GM12878 (cell line): ENCODE measurements at regions not wholly inside any gene's neighbourhood (a gene's known extent, or its start where the extent isn't known, plus 50 kb on each side); places are given as distances from the start of the nearest gene placed in this dataset.

Source experiments
- ATAC-seq: fragments of 200-7000 bp; cut with Tn5 transposase; 3 replicates; pipeline ENCODE4 v1.9.1; 2020; ENCODE audit warnings: mild to moderate bottlenecking, moderate library complexity
- BruUV-seq: library from RNA; stranded (reverse); fragments of 400-500 nt; replicated peaks from 2 replicates; lab custom pipeline; 2021; lab: Mats Ljungman, UMichigan
- CTCF ChIA-PET: fragments of 300-600 bp; sonication (Branson Sonifier 250); formaldehyde crosslinking; extraction: SDS; loops from one replicate; lab custom pipeline; 2021; ENCODE audit warnings: inconsistent platforms; lab: Yijun Ruan, JAX
- POLR2A ChIA-PET: fragments of 350-600 bp; formaldehyde crosslinking; extraction: SDS; loops from one replicate; lab custom pipeline; 2021; ENCODE audit warnings: inconsistent platforms; lab: Charles Lee
- RAD21 ChIA-PET: fragments of 300-600 bp; sonication (Branson Sonifier 250); formaldehyde crosslinking; loops from one replicate; lab custom pipeline; 2023; ENCODE audit warnings: antibody characterized with exemption; ENCODE audit not compliant: unreplicated experiment; lab: Charles Lee
- SMC1A ChIA-PET: fragments of 300-600 bp; sonication (Branson Sonifier 250); formaldehyde crosslinking; loops from one replicate; lab custom pipeline; 2023; ENCODE audit not compliant: unreplicated experiment, uncharacterized antibody; lab: Charles Lee
- DNase-seq: peaks from one replicate; pipeline ENCODE4 v3.0.0-alpha.2; 2011; ENCODE audit warnings: low read depth, low spot score
- FAIRE-seq: peaks from 3 replicates; lab custom pipeline; 2011; peaks lifted over from hg19 to GRCh38; lab: Jason Lieb, UNC
- H2AFZ ChIP-seq: 2 replicates; pipeline ENCODE4 v1.6.0; 2011; ENCODE audit warnings: low read depth, low read length, control low read depth; ENCODE audit not compliant: control insufficient read depth
- H3K27ac ChIP-seq: 2 replicates; pipeline ENCODE4 v1.5.1; 2011; ENCODE audit warnings: control low read depth; ENCODE audit not compliant: control insufficient read depth, insufficient read depth
- H3K27me3 ChIP-seq, 2 experiments: replicated peaks in 1 of 2; 2 replicates each; pipeline versions ENCODE4 v1.6.0 to v1.6.1; 2011; ENCODE audit warnings: low read length in 1 of 2; ENCODE audit not compliant: control insufficient read depth in 2 of 2, insufficient read depth in 2 of 2
- H3K36me3 ChIP-seq, 2 experiments: 2 replicates each; pipeline ENCODE4 v1.5.1; 2011; ENCODE audit warnings: low read length in 1 of 2; ENCODE audit not compliant: control insufficient read depth in 2 of 2, insufficient read depth in 2 of 2
- H3K4me1 ChIP-seq: 2 replicates; pipeline ENCODE4 v1.6.1; 2011; ENCODE audit warnings: mild to moderate bottlenecking, low read length, moderate library complexity, mixed read lengths; ENCODE audit not compliant: control insufficient read depth, insufficient read depth
- H3K4me2 ChIP-seq: 2 replicates; pipeline ENCODE4 v1.6.0; 2011; ENCODE audit warnings: control low read depth; ENCODE audit not compliant: control insufficient read depth, insufficient read depth
- H3K4me3 ChIP-seq: fragments of 200-600 bp; sonication (generic); 2 replicates; pipeline ENCODE4 v1.5.1; 2016
- H3K79me2 ChIP-seq: 2 replicates; pipeline ENCODE4 v1.6.0; 2011; ENCODE audit warnings: low read length; ENCODE audit not compliant: control insufficient read depth, insufficient read depth
- H3K9ac ChIP-seq: 2 replicates; pipeline ENCODE4 v1.8.0; 2011; ENCODE audit warnings: low read length, control low read depth, mixed read lengths; ENCODE audit not compliant: control insufficient read depth, insufficient read depth
- H3K9me3 ChIP-seq: replicated peaks from 3 replicates; pipeline ENCODE4 v1.5.1; 2011; ENCODE audit warnings: mild to moderate bottlenecking, low read length; ENCODE audit not compliant: control insufficient read depth, insufficient read depth
- H4K20me1 ChIP-seq: 2 replicates; pipeline ENCODE4 v1.6.0; 2011; ENCODE audit not compliant: control insufficient read depth, insufficient read depth
- CBFB ChIP-seq: IDR thresholded peaks from 2 replicates; pipeline ENCODE4 v1.6.1; 2016; ENCODE audit warnings: antibody characterized with exemption, low read depth
- CHD2 ChIP-seq: IDR thresholded peaks from 2 replicates; pipeline ENCODE4 v1.6.1; 2011; ENCODE audit warnings: low read depth, low read length, improper control_type of control experiment, borderline replicate concordance
- ETV6 ChIP-seq, 2 experiments: fragments of 450-650 bp in 1 of 2; IDR thresholded peaks in 1 of 2; conservative IDR thresholded peaks in 1 of 2; 2 replicates each; pipeline ENCODE4 v1.6.1; 2014; ENCODE audit warnings: antibody characterized with exemption in 1 of 2, borderline replicate concordance in 1 of 2, low read depth in 1 of 2, mild to moderate bottlenecking in 1 of 2, moderate library complexity in 1 of 2
- MXI1 ChIP-seq: fragments of 150-350 bp; IDR thresholded peaks from 2 replicates; pipeline ENCODE4 v1.6.1; 2011; ENCODE audit warnings: low read depth, mild to moderate bottlenecking, inconsistent platforms, low read length, improper control_type of control experiment
- RELA ChIP-seq: fragments of 450-650 bp; IDR thresholded peaks from 2 replicates; pipeline ENCODE4 v1.8.0; 2014; ENCODE audit warnings: borderline replicate concordance; ENCODE audit not compliant: partially characterized antibody
- SIX5 ChIP-seq: IDR thresholded peaks from 2 replicates; pipeline ENCODE4 v1.6.1; 2011; ENCODE audit warnings: mild to moderate bottlenecking, low read depth, low read length, moderate library complexity; ENCODE audit not compliant: severe bottlenecking
- SMARCA5 ChIP-seq: fragments of 450-650 bp; IDR thresholded peaks from 2 replicates; pipeline ENCODE4 v1.6.1; 2017; ENCODE audit warnings: mild to moderate bottlenecking
- TCF12 ChIP-seq: IDR thresholded peaks from 2 replicates; pipeline ENCODE4 v1.6.1; 2011; ENCODE audit warnings: low read depth, mild to moderate bottlenecking, low read length
- YY1 ChIP-seq: IDR thresholded peaks from 2 replicates; pipeline ENCODE4 v1.6.1; 2011; ENCODE audit warnings: low read depth, mild to moderate bottlenecking, low read length
- ZBTB33 ChIP-seq: fragments of 450-650 bp; IDR thresholded peaks from 2 replicates; pipeline ENCODE4 v1.6.1; 2017; ENCODE audit warnings: mild to moderate bottlenecking
- ZNF217 ChIP-seq: fragments of 450-650 bp; IDR thresholded peaks from 2 replicates; pipeline ENCODE4 v1.6.1; 2017; ENCODE audit warnings: antibody characterized with exemption, mild to moderate bottlenecking
- ZNF622 ChIP-seq: fragments of 450-650 bp; IDR thresholded peaks from 2 replicates; pipeline ENCODE4 v1.6.1; 2017; ENCODE audit warnings: mild to moderate bottlenecking, inconsistent platforms
- WGBS: methylation state at CpG from one replicate; pipeline ENCODE4 v1.1.6; 2016; ENCODE audit warnings: low lambda C conversion rate; ENCODE audit not compliant: insufficient replicate concordance, insufficient coverage; ENCODE audit errors: missing lambda C conversion rate; 5-methylcytosine and 5-hydroxymethylcytosine counted together
- in situ Hi-C: fragments of 300-500 bp; cut with MboI; formaldehyde crosslinking; loops from 9 replicates; pipeline ENCODE4 v1.14.3; 2018; ENCODE audit warnings: mixed read lengths
- intact Hi-C: fragments of 100-400 bp; cut with micrococcal nuclease; formaldehyde crosslinking; loops from one replicate; pipeline ENCODE4 v1.14.2; 2022; ENCODE audit not compliant: unreplicated experiment
- TF ChIP-seq, protein P1 (sequence below): fragments of 450-650 bp; IDR thresholded peaks from 2 replicates; pipeline ENCODE4 v1.6.1; 2016; ENCODE audit warnings: mild to moderate bottlenecking, moderate library complexity, borderline replicate concordance

DNA sequence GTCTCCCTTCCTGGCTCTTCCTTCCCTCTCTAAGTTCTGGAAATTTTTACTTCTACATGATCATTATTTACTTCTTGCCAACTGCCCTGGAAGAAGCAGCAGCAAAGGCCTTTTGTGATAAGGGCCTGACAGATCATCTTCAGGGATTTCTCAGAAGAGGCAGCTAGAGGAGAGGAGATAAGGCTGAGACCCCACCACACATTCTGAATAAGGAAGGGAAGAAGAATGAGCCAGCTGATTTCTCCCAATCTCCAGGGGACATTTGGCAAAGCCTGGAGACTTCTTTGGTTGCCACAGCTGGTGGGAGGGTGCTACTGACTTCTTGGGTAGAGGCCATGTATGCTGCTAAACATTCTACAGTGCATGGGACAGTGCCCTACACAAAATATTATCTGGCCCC, 122.4 kb upstream of the OR9Q1 start:
- Histone ChIP-seq H3K36me3 (no peaks in the 10 kb centered on the region), H3K4me3 (no peak overlapping the region), H2AFZ (no peak overlapping the region), H3K79me2 (no peaks in the 10 kb centered on the region), H3K4me2 (no peak overlapping the region), H3K9me3 (no peaks in the 10 kb centered on the region; the same call in 2 of the 3 replicates), H3K27ac (no peak overlapping the region), H3K4me1 (no peaks in the 10 kb centered on the region), H3K27me3 (no peaks in the 10 kb centered on the region; a peak in 1 of 4 replicates), H3K9ac (no peak overlapping the region), H4K20me1 (no peaks in the 10 kb centered on the region)
- TF ChIP-seq ZNF622 (no peak), ZBTB33 (no peak), ZNF217 (no peak), TCF12 (no peak), CBFB (no peak), YY1 (no peak)
- SMC1A ChIA-PET: no interaction called here
- in situ Hi-C loops: no loop called here
- CTCF ChIA-PET: no interaction called here
- intact Hi-C loops: no loop called here
- ATAC-seq (no peak), FAIRE-seq (no peak), DNase-seq (no peak)
- RAD21 ChIA-PET: no interaction called here
- no TSS peak for BruUV-seq
- POLR2A ChIA-PET: no interaction called here

- no peak overlapping the region for H3K4me2 ChIP-seq
- no peaks in the 10 kb centered on the region; the same call in 2 of the 3 replicates for H3K9me3 ChIP-seq
- intact Hi-C loops: no loop called here
- 32% methylated on average over 5 of the region's 5 CpGs for WGBS
- no peak for DNase-seq
- ChIA-PET RAD21 (no interaction called here), SMC1A (no interaction called here), CTCF (no interaction called here), POLR2A (no interaction called here)
- no peak overlapping the region for H3K27ac ChIP-seq
- FAIRE-seq: no peak
- BruUV-seq: no TSS peak
- no peaks in the 10 kb centered on the region for H4K20me1 ChIP-seq
- H3K9ac ChIP-seq: no peak overlapping the region
- no peaks in the 10 kb centered on the region for H3K4me1 ChIP-seq
- in situ Hi-C loops: no loop called here
- H3K79me2 ChIP-seq: no peaks in the 10 kb centered on the region
- ATAC-seq: no peak
- H3K27me3 ChIP-seq: no peaks in the 10 kb centered on the region; a peak in 1 of 4 replicates
- TF ChIP-seq CHD2 (no peak), RELA (no peak), ETV6 (conservative IDR thresholded peaks at IDR 0.05 in 1 of 2, IDR thresholded peaks at IDR 0.05 in 1 of 2; ENCODE audit: borderline replicate concordance in 1 of 2, low read depth in 1 of 2) (no peak), MXI1 (no peak), SMARCA5 (no peak), SIX5 (no peak)
- TF ChIP-seq, protein P1, sequence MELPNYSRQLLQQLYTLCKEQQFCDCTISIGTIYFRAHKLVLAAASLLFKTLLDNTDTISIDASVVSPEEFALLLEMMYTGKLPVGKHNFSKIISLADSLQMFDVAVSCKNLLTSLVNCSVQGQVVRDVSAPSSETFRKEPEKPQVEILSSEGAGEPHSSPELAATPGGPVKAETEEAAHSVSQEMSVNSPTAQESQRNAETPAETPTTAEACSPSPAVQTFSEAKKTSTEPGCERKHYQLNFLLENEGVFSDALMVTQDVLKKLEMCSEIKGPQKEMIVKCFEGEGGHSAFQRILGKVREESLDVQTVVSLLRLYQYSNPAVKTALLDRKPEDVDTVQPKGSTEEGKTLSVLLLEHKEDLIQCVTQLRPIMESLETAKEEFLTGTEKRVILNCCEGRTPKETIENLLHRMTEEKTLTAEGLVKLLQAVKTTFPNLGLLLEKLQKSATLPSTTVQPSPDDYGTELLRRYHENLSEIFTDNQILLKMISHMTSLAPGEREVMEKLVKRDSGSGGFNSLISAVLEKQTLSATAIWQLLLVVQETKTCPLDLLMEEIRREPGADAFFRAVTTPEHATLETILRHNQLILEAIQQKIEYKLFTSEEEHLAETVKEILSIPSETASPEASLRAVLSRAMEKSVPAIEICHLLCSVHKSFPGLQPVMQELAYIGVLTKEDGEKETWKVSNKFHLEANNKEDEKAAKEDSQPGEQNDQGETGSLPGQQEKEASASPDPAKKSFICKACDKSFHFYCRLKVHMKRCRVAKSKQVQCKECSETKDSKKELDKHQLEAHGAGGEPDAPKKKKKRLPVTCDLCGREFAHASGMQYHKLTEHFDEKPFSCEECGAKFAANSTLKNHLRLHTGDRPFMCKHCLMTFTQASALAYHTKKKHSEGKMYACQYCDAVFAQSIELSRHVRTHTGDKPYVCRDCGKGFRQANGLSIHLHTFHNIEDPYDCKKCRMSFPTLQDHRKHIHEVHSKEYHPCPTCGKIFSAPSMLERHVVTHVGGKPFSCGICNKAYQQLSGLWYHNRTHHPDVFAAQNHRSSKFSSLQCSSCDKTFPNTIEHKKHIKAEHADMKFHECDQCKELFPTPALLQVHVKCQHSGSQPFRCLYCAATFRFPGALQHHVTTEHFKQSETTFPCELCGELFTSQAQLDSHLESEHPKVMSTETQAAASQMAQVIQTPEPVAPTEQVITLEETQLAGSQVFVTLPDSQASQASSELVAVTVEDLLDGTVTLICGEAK: no peak
- H3K4me3 ChIP-seq: no peak overlapping the region
- H3K36me3 ChIP-seq: no peaks in the 10 kb centered on the region
- no peak overlapping the region for H2AFZ ChIP-seq
Observed at GRCh38 chr11:57901756-57902155, 121.9 kb upstream of the OR9Q1 start.
